ENCODE measurements at regions not wholly inside any gene's neighbourhood (a gene's known extent, or its start where the extent isn't known, plus 50 kb on each side); places are given as distances from the start of the nearest gene placed in this dataset.

DNA sequence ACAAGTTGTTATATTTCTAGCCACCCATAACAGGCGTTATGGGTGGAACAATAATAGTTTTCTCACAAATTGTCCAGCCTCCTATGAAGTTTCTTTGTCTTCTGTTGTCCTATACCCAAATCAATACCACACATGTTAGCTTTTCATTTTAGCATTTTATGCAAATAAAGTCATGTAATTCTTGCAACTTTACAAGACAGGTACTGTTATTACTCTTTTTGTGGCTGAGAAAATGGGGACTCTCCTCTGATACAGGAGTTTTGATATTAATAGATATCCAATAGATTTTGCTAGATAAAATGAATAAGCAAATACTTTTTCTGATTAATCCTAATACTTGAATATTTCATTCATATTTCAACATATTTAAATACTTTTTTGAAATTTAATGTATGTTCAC lies 151.0 kb downstream of the PMAIP1 start:
- H3K9ac ChIP-seq (ENCODE audit: low read depth, low read length) = no peak overlapping the region
- no peaks in the 10 kb centered on the region for H3K36me3 ChIP-seq (ENCODE audit: insufficient read depth, low read length)
- peaks cover 14% of the 10 kb centered on the region for H3K4me1 ChIP-seq (ENCODE audit: insufficient read depth, low read length)
- H3K9me3 ChIP-seq (ENCODE audit: control insufficient read depth, insufficient read depth, low read length) = no peaks in the 10 kb centered on the region

DNA sequence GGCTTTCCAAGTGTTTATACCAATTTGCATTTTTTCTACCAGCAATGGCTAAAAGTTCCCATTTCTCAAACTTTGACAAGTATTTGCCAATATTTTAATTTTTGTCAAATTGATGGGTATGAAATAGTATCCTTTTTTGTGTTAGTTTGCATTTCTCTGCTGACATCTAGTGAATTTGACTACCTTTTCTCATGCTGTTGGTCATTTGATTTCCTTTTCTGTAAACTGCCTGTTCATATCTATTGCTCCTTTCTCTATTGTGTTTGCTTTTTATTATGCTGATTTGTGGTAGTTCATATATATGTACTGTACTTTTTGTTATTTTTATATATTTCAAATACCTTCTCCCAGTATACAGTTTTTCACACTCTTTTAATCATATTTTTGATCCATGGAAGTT lies 149.4 kb downstream of the PMAIP1 start:
- no peaks in the 10 kb centered on the region for H3K9me3 ChIP-seq (ENCODE audit: control insufficient read depth, insufficient read depth, low read length)
- H3K4me1 ChIP-seq (ENCODE audit: insufficient read depth, low read length) = peaks cover 14% of the 10 kb centered on the region

DNA sequence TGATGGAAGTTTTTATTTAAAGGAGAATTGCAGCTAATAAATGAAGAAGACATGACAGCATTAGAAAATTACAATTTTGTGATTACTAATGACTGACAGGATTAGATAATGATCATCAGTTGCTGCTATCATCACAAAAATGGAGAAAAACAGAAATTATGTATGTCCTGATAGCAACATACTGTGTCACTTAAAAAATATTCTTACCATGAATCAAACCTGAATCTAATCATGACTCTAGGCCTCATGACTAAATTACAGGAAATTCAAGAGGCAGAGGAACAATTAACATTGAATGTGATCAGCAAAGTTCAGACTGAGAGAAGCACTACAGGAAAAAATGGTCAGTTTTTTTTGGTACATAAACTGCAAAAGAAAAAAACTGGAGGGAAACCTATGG lies 147.8 kb downstream of the PMAIP1 start:
- Histone ChIP-seq H3K9me3 (ENCODE audit: control insufficient read depth, insufficient read depth, low read length) (no peaks in the 10 kb centered on the region), H3K4me1 (ENCODE audit: insufficient read depth, low read length) (no peaks in the 10 kb centered on the region), H3K36me3 (ENCODE audit: insufficient read depth, low read length) (no peaks in the 10 kb centered on the region), H3K9ac (ENCODE audit: low read depth, low read length) (no peak overlapping the region)

More for the DNA sequence above, 149.4 kb downstream of the PMAIP1 start:
- Histone ChIP-seq H3K9ac (ENCODE audit: low read depth, low read length) (no peak overlapping the region), H3K36me3 (ENCODE audit: insufficient read depth, low read length) (no peaks in the 10 kb centered on the region)

DNA sequence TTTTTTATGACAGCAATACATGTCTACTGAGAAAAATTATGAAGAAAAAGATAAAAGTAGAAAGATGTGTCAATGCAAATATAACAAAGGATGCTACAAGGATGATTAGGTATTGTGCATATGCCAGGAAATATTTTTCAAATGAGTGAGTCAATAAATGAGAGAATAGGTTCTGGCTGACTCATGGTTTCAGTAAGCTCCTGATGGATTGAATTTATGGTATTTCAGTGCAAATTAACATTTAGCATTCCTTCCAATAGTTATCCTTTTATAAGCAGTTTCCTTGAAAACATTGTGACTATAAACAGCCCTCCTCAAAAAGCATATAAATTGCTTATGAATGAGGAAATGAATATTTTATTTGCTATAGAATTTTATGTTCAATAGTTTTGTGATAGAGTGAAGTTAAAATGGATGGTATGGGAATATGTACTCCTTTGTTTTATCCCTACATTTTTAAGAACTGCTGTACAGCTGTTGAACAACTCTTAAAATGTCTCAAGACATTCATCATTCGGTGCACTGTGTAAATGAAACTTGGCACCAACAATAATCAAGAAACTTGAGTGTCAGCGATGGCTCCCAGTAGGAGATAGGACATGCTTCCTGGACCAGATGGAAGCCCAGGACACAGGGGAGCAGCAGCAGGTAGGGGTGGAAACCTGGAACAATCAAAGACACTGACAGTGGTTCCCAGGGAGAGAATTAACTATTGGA lies 144.7 kb downstream of the PMAIP1 start:
- H3K9ac ChIP-seq (ENCODE audit: low read depth, low read length) = no peak overlapping the region
- no peaks in the 10 kb centered on the region for H3K4me1 ChIP-seq (ENCODE audit: insufficient read depth, low read length)
- H3K9me3 ChIP-seq (ENCODE audit: control insufficient read depth, insufficient read depth, low read length) = no peaks in the 10 kb centered on the region

DNA sequence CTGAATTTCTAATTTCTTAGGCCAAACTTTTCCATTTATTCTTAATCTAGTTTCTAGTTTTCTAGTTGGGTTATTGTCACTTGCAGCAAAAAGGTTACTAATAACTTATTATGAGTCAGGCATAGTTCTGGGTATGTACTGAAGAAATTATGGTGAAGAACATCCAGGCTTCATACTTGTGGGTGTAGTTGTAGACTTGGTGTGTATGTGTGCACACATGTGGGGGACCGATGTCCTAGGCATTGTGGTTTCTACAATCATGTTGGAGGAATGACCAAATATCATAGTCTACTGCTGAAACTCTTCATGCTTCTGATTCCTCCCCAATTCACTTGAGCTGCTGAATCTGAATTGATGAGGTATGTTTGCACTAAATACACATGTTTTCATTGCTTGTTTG lies 141.2 kb downstream of the PMAIP1 start:
- Histone ChIP-seq H3K9me3 (ENCODE audit: control insufficient read depth, insufficient read depth, low read length) (no peaks in the 10 kb centered on the region), H3K4me1 (ENCODE audit: insufficient read depth, low read length) (no peaks in the 10 kb centered on the region), H3K36me3 (ENCODE audit: insufficient read depth, low read length) (no peaks in the 10 kb centered on the region)

More for the DNA sequence above, 144.7 kb downstream of the PMAIP1 start:
- no peaks in the 10 kb centered on the region for H3K36me3 ChIP-seq (ENCODE audit: insufficient read depth, low read length)

DNA sequence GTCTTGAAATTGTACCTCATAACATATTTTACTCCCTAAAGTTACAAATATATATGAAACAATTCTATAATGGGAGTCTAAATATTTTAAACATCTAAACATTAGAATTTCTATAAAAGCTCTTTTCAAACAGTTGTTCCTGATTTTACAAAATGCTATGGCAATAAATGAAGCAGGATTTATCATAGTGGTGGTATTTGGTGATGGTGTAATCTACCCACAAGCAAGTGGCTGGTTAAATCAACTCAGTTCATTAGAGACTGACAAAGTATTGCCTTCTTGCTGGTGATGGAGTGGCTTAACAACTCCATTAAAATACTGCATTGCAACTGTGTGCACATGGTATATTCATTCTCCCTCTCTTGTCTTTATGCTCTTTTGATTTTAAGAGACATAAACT lies 138.9 kb downstream of the PMAIP1 start:
- no peaks in the 10 kb centered on the region for H3K4me1 ChIP-seq (ENCODE audit: insufficient read depth, low read length)
- no peaks in the 10 kb centered on the region for H3K36me3 ChIP-seq (ENCODE audit: insufficient read depth, low read length)
- H3K9me3 ChIP-seq (ENCODE audit: control insufficient read depth, insufficient read depth, low read length) = no peaks in the 10 kb centered on the region
- H3K9ac ChIP-seq (ENCODE audit: low read depth, low read length) = no peak overlapping the region

More for the DNA sequence above, 141.2 kb downstream of the PMAIP1 start:
- H3K9ac ChIP-seq (ENCODE audit: low read depth, low read length) = no peak overlapping the region

DNA sequence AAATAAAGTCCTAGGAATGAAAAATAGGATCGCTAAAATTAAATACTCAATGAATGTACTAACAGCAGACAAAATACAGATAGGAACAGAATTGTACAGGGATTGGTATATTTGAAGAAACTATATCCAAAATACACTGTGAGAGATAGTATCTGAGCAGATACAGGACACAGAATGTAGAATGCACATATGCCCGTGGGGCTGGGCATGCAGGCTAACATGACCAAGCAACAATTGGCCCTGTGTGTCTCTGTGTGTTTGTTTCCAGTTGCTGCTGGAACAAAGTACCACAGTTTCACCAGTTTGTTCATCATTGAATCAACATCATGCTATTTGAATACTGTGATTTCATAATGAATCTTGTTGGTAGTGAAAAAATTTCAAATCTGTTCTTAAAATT lies 127.6 kb downstream of the PMAIP1 start:
- H3K36me3 ChIP-seq (ENCODE audit: insufficient read depth, low read length) = no peaks in the 10 kb centered on the region
- no peak overlapping the region for H3K9ac ChIP-seq (ENCODE audit: low read depth, low read length)
- no peaks in the 10 kb centered on the region for H3K4me1 ChIP-seq (ENCODE audit: insufficient read depth, low read length)
- no peaks in the 10 kb centered on the region for H3K9me3 ChIP-seq (ENCODE audit: control insufficient read depth, insufficient read depth, low read length)

DNA sequence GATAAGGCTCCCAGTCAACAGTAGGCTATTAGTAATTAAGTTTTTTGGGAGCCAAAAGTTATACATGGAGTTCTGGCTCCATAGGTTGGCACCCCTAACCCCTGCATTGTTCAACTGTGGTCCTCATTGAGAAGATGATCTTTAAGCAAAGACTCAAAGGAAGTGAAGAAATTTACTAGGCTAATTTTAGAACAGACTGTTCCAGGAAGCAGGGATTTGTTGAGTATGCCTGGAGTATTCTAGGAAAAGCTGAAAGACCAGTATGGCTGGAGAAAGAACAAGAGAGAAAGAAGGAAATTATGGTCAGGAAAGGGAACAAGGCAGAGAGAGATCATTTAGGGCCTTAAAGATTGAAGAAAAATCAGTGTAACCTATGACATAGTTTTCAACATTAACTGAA lies 125.1 kb downstream of the PMAIP1 start:
- Histone ChIP-seq H3K9me3 (ENCODE audit: control insufficient read depth, insufficient read depth, low read length) (no peaks in the 10 kb centered on the region), H3K9ac (ENCODE audit: low read depth, low read length) (no peak overlapping the region), H3K36me3 (ENCODE audit: insufficient read depth, low read length) (no peaks in the 10 kb centered on the region), H3K4me1 (ENCODE audit: insufficient read depth, low read length) (peaks cover 10% of the 10 kb centered on the region)

DNA sequence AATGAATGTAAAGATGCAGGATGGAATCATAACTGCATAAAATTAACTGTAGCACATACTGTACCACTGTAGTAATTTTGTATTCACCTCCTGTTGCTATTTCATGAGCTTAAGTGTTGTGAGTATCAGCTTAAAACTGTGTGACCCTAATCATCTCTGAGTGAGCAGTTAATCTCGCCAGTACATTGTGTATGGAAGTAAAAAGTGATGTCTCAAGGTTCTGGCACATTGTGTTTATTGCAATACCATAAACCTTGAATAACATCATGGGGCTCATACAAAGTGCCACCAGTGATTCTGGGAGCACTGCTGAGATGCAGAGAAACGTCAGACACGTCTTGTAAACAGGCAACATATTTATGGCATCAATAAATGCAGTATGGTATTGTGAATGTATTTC lies 124.5 kb downstream of the PMAIP1 start:
- Histone ChIP-seq H3K36me3 (ENCODE audit: insufficient read depth, low read length) (no peaks in the 10 kb centered on the region), H3K9ac (ENCODE audit: low read depth, low read length) (no peak overlapping the region), H3K4me1 (ENCODE audit: insufficient read depth, low read length) (peaks cover 10% of the 10 kb centered on the region), H3K9me3 (ENCODE audit: control insufficient read depth, insufficient read depth, low read length) (no peaks in the 10 kb centered on the region)

DNA sequence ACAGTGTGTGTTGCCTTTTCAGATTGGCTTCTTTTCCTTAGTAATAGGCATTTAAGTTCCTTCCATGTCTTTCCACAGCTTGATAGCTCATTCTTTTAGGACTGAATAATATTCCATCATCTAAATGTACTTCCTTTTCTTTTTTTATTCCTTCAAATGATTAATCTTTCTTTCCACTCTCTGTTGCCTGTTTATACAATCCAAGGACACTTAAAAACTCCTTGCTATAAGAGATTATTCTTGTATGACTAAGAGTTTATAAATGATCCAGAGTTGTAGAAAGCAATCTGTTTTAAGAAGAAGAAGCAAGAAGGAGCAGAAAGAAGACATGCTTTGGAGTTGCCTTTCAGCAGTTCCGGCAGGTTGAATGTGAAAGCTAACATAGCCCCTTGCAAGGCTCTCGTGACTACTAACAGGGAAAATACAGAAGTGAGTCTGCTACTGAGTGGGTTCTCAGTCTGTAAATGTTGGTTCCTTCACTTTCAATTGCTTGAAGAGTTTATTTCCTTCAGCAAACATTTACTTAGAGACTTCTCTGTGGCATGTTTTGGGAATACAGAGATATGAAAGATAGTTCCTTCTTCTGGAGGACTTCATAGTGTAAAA lies 123.0 kb downstream of the PMAIP1 start:
- H3K4me1 ChIP-seq (ENCODE audit: insufficient read depth, low read length) = peaks cover 17% of the 10 kb centered on the region
- H3K9me3 ChIP-seq (ENCODE audit: control insufficient read depth, insufficient read depth, low read length) = no peaks in the 10 kb centered on the region
- no peak overlapping the region for H3K9ac ChIP-seq (ENCODE audit: low read depth, low read length)
- H3K36me3 ChIP-seq (ENCODE audit: insufficient read depth, low read length) = no peaks in the 10 kb centered on the region

DNA sequence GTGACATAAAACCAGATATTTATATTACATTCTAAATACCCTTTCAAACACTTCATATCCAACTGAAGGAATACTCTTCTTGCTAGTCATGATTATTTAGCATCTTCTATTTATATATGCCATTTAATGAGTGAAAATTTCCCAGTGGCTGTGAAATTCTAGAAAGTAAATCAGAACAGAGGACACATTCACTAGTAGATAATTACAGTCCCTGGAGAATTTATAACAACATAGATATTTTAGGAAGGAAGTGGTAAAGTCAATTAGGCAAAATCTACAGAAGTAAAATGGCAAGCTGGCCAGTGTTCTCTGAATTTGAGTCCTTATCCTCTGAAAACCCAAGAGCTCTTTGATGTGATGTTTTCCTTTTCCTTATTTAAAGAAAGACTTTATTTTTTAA lies 121.8 kb downstream of the PMAIP1 start:
- no peaks in the 10 kb centered on the region for H3K36me3 ChIP-seq (ENCODE audit: insufficient read depth, low read length)
- peaks cover 17% of the 10 kb centered on the region for H3K4me1 ChIP-seq (ENCODE audit: insufficient read depth, low read length)
- no peaks in the 10 kb centered on the region for H3K9me3 ChIP-seq (ENCODE audit: control insufficient read depth, insufficient read depth, low read length)
- H3K9ac ChIP-seq (ENCODE audit: low read depth, low read length) = no peak overlapping the region

DNA sequence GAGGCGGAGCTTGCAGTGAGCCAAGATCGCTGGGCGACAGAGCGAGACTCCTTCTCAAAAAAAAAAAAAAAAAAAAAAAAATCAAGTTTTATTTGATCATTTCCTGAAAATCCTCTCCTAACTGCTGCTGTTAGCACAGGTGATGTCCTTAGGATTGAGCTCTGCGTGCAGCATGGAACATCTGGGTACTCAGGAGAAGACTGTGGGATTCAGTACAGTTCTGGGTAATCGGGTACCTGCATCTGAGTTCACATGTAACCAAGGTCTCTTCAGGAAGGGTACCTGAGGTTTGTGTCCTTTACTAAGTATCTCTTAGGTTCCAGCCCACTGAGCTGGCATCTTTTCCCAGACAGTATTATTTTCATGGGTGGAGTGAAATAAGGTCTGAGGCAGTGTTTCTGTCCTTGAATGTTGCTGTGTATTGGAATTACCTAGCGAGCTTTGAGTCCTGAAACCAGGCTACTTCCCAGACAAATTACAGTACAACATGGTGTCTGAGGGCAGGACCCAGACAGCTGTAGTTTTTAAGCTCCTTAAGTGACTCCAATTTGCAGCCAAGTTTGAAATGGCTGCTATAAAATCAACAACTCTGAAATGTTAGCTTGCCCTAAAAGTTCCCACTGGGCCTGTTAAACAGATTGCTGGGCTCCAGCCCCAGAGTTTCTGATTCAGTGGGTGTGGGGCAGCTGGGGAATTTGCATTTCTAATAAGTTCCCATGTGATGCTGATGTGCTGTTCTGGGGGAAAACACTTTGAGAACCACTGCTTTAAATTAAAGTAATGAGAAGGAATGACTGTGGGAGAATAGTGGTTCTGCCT lies 120.5 kb downstream of the PMAIP1 start:
- Histone ChIP-seq H3K4me1 (ENCODE audit: insufficient read depth, low read length) (peaks cover 17% of the 10 kb centered on the region), H3K9me3 (ENCODE audit: control insufficient read depth, insufficient read depth, low read length) (no peaks in the 10 kb centered on the region), H3K9ac (ENCODE audit: low read depth, low read length) (no peak overlapping the region)

DNA sequence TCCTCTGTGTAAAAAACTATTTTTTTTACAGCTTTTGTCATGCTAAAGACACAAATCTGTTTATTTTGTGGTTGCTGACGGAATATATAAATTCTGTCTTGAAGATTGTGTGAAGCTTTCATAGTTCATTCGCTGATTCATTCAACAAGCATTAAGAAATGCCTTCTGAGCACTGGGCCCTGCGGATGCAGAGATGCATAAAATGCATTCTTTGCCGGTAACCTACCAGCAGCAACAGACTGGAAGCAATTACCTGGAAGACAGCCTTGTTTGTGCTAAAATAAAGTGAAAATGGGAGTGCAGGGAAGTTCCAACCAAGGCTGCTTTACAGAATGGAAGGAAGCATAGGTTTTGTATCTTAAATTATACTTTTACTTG lies 119.7 kb downstream of the PMAIP1 start:
- Histone ChIP-seq H3K36me3 (ENCODE audit: insufficient read depth, low read length) (no peaks in the 10 kb centered on the region), H3K9ac (ENCODE audit: low read depth, low read length) (no peak overlapping the region), H3K4me1 (ENCODE audit: insufficient read depth, low read length) (peaks cover 17% of the 10 kb centered on the region), H3K9me3 (ENCODE audit: control insufficient read depth, insufficient read depth, low read length) (no peaks in the 10 kb centered on the region)

More for the DNA sequence above, 120.5 kb downstream of the PMAIP1 start:
- no peaks in the 10 kb centered on the region for H3K36me3 ChIP-seq (ENCODE audit: insufficient read depth, low read length)

DNA sequence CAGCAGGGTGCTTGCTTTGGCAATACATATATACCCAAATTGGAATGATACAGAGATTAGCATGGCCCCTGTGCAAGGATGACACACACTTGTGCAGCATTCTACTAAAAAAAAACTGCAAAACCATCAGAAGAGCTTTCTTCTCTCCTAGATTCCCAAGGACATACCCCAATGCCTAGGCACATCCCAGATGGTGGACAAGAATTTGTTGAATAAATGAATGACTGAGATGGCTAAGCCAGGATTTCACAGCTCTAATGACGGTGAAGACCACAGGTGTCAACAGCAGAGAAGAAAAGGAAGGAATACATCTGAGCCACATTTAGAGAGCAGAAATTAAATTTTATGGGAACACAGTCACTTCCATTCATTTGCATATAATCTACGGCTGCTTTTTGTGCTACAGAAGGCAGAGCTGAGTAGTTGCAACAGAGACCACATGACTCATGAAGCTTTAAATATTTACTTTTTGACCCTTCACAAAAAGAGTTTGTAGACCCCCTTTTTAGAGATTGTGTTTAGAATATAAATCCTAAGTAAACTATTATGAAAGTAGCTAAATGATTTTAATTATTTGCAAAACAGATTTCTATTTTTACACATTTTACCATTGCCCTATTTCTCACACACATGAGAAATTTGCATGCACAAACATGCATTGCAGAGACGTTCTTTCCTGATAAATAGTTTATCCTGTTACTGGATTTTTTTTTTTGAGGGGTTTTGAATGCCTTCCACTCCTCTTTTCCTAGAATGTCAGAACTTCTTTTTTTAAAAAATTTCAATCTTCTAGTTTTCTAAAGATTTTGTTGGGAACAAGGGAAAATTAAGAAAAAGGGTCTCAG lies 119.0 kb downstream of the PMAIP1 start:
- Histone ChIP-seq H3K9ac (ENCODE audit: low read depth, low read length) (no peak overlapping the region), H3K36me3 (ENCODE audit: insufficient read depth, low read length) (no peaks in the 10 kb centered on the region), H3K4me1 (ENCODE audit: insufficient read depth, low read length) (peaks cover 17% of the 10 kb centered on the region), H3K9me3 (ENCODE audit: control insufficient read depth, insufficient read depth, low read length) (no peaks in the 10 kb centered on the region)
